OCI-LY1 (cell line): ENCODE measurements at regions not wholly inside any gene's neighbourhood (a gene's known extent, or its start where the extent isn't known, plus 50 kb on each side); places are given as distances from the start of the nearest gene placed in this dataset.

ENCODE experiments used
- H2AFZ ChIP-seq: fragments of 200-600 bp; sonication (generic), shearing (Covaris generic); 2 replicates; pipeline ENCODE4 v1.6.0; 2014; ENCODE audit warnings: antibody characterized with exemption, mild to moderate bottlenecking, low read length
- H3F3A ChIP-seq: fragments of 200-600 bp; sonication (generic), shearing (Covaris generic); 2 replicates; pipeline ENCODE4 v1.6.0; 2014; ENCODE audit warnings: mild to moderate bottlenecking, antibody characterized with exemption, low read length, moderate library complexity; ENCODE audit not compliant: insufficient read depth
- H3K27ac ChIP-seq: fragments of 200-600 bp; sonication (generic); 2 replicates; pipeline ENCODE4 v1.5.1; 2014; ENCODE audit warnings: low read length, mixed run types, mild to moderate bottlenecking, low read depth; ENCODE audit not compliant: poor library complexity, severe bottlenecking
- H3K27me3 ChIP-seq: fragments of 200-600 bp; sonication (generic); 2 replicates; pipeline ENCODE4 v1.6.0; 2014; ENCODE audit warnings: antibody characterized with exemption, mild to moderate bottlenecking, low read length, moderate library complexity; ENCODE audit not compliant: insufficient read depth
- H3K36me3 ChIP-seq: fragments of 200-600 bp; sonication (generic); 2 replicates; pipeline ENCODE4 v1.6.1; 2014; ENCODE audit warnings: mild to moderate bottlenecking, antibody characterized with exemption, low read length, moderate library complexity, mixed read lengths; ENCODE audit not compliant: insufficient read depth
- H3K4me1 ChIP-seq: fragments of 200-600 bp; sonication (generic); 2 replicates; pipeline ENCODE4 v1.5.1; 2014; ENCODE audit warnings: mild to moderate bottlenecking, low read length, moderate library complexity; ENCODE audit not compliant: insufficient read depth, severe bottlenecking
- H3K4me2 ChIP-seq: fragments of 200-600 bp; sonication (generic), shearing (Covaris generic); 2 replicates; pipeline ENCODE4 v1.6.1; 2014; ENCODE audit warnings: low read length
- H3K4me3 ChIP-seq: fragments of 200-600 bp; sonication (generic); 2 replicates; pipeline ENCODE4 v1.5.1; 2014; ENCODE audit warnings: low read length, low read depth, mild to moderate bottlenecking, mixed read lengths; ENCODE audit not compliant: poor library complexity, severe bottlenecking
- H3K79me2 ChIP-seq: fragments of 200-600 bp; shearing (Covaris generic); 2 replicates; pipeline ENCODE4 v1.6.1; 2016; ENCODE audit warnings: mixed run types, low read length, mixed read lengths; ENCODE audit not compliant: insufficient read depth
- H3K9ac ChIP-seq: fragments of 200-600 bp; sonication (generic), shearing (Covaris generic); 2 replicates; pipeline ENCODE4 v1.6.1; 2014; ENCODE audit warnings: mild to moderate bottlenecking, low read length, mixed read lengths
- H3K9me2 ChIP-seq: fragments of 200-600 bp; sonication (generic), shearing (Covaris generic); 2 replicates; pipeline ENCODE4 v1.6.1; 2014; ENCODE audit warnings: low read depth, mild to moderate bottlenecking, low read length, mixed read lengths
- H3K9me3 ChIP-seq: fragments of 200-600 bp; shearing (Covaris generic); 2 replicates; pipeline ENCODE4 v1.6.1; 2014; ENCODE audit warnings: low read length, mixed read lengths
- H4K20me1 ChIP-seq: fragments of 200-600 bp; sonication (generic), shearing (Covaris generic); 2 replicates; pipeline ENCODE4 v1.6.0; 2016; ENCODE audit warnings: mild to moderate bottlenecking, low read length; ENCODE audit not compliant: insufficient read depth
- EZH2 ChIP-seq: fragments of 200-600 bp; sonication (generic), shearing (Covaris generic); IDR thresholded peaks from 2 replicates; pipeline ENCODE4 v1.8.0; 2017; ENCODE audit warnings: borderline replicate concordance, mixed run types, mild to moderate bottlenecking, antibody characterized with exemption, low read length, moderate library complexity, mixed read lengths
- TF ChIP-seq, protein P1 (sequence below): fragments of 200-600 bp; sonication (generic), shearing (Covaris generic); IDR thresholded peaks from 2 replicates; pipeline ENCODE4 v1.5.1; 2017; ENCODE audit warnings: mild to moderate bottlenecking, antibody characterized with exemption, low read length, moderate library complexity, mixed read lengths

DNA sequence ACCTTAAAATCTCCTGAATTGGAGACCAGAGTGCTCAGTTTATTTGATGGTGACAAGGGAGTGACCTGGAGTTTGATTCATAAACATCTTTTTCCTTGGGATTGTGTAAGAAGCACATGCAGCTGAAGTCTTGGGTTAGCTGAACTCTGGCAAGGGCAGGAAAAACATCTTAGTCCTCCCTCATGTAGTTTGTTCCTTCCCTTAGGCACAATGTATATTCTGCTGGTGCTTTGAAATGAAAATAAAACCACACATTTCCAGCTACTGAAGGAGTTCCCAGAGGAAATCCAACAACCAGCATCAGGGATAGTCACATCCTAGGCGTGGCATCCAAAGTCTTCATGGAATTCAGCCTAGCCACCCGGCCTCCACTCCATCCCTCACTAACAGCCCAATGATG is 95.2 kb upstream of the PAPPA start:
- Histone ChIP-seq H3K9me3 (no peaks in the 10 kb centered on the region), H3K4me3 (no peak overlapping the region), H3K4me1 (no peaks in the 10 kb centered on the region), H2AFZ (no peak overlapping the region), H3K9ac (no peak overlapping the region), H3K36me3 (no peaks in the 10 kb centered on the region), H3K79me2 (no peaks in the 10 kb centered on the region), H4K20me1 (no peaks in the 10 kb centered on the region), H3K27ac (no peak overlapping the region), H3K4me2 (no peak overlapping the region), H3K9me2 (no peaks in the 10 kb centered on the region), H3K27me3 (no peaks in the 10 kb centered on the region), H3F3A (no peaks in the 10 kb centered on the region)
- TF ChIP-seq, protein P1, sequence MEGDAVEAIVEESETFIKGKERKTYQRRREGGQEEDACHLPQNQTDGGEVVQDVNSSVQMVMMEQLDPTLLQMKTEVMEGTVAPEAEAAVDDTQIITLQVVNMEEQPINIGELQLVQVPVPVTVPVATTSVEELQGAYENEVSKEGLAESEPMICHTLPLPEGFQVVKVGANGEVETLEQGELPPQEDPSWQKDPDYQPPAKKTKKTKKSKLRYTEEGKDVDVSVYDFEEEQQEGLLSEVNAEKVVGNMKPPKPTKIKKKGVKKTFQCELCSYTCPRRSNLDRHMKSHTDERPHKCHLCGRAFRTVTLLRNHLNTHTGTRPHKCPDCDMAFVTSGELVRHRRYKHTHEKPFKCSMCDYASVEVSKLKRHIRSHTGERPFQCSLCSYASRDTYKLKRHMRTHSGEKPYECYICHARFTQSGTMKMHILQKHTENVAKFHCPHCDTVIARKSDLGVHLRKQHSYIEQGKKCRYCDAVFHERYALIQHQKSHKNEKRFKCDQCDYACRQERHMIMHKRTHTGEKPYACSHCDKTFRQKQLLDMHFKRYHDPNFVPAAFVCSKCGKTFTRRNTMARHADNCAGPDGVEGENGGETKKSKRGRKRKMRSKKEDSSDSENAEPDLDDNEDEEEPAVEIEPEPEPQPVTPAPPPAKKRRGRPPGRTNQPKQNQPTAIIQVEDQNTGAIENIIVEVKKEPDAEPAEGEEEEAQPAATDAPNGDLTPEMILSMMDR, result no peak
- TF ChIP-seq EZH2, result no peak

DNA sequence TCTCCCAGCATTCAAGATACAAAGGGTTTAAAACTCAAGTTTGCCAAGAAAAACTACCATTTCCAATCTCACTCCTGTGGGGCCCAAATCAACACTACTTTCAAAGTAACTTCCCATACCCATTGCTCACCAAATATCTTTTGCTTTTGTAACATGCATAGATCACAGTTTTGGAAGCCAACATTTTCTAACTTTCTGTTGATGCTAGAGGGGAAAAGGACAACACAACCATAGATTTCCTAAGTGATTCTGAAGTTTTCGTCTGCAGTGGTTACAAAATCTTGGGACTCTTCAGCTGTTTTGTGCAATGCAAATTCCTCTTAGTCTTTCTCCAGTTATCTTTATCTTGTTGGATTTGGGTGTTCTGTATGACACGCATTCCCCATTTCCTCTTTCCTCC is 94.1 kb upstream of the PAPPA start:
- Histone ChIP-seq H3K9ac (no peak overlapping the region), H3K27me3 (no peaks in the 10 kb centered on the region), H4K20me1 (no peaks in the 10 kb centered on the region), H3K4me2 (no peak overlapping the region), H3F3A (no peaks in the 10 kb centered on the region), H3K79me2 (no peaks in the 10 kb centered on the region), H3K9me2 (no peaks in the 10 kb centered on the region), H2AFZ (no peak overlapping the region), H3K4me3 (no peak overlapping the region), H3K36me3 (no peaks in the 10 kb centered on the region), H3K9me3 (no peaks in the 10 kb centered on the region), H3K4me1 (no peaks in the 10 kb centered on the region), H3K27ac (no peak overlapping the region)
- TF ChIP-seq, protein P1, result no peak
- no peak for TF ChIP-seq EZH2

DNA sequence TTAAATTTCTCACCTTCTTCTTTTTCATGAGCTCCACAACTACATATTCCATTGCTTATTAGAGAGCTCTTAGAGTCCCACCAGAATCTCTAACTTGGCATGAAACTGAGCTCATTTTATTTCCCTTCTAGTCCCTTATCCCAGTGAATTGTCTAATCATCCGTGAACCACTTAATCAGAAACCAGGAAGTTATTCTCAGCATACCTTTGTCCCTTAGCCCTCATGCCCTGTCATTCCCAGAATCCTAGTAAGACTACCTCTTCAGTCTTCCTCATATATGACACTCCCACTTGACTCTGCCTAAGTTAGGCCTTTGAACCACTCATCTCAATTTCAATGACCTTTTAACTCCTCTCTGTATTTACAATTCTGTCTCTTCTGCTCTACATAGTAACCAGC is 93.0 kb upstream of the PAPPA start:
- H3K79me2 ChIP-seq, result no peaks in the 10 kb centered on the region
- no peaks in the 10 kb centered on the region for H3F3A ChIP-seq
- TF ChIP-seq EZH2, result no peak
- TF ChIP-seq, protein P1, result no peak
- H3K9ac ChIP-seq, result no peak overlapping the region
- H2AFZ ChIP-seq, result no peak overlapping the region
- no peaks in the 10 kb centered on the region for H3K27me3 ChIP-seq
- H3K4me3 ChIP-seq, result no peak overlapping the region
- no peak overlapping the region for H3K4me2 ChIP-seq
- no peaks in the 10 kb centered on the region for H3K4me1 ChIP-seq
- no peaks in the 10 kb centered on the region for H3K9me2 ChIP-seq
- H3K36me3 ChIP-seq, result no peaks in the 10 kb centered on the region
- no peak overlapping the region for H3K27ac ChIP-seq
- H4K20me1 ChIP-seq, result no peaks in the 10 kb centered on the region
- no peaks in the 10 kb centered on the region for H3K9me3 ChIP-seq
